ENCODE measurements at regions not wholly inside any gene's neighbourhood (a gene's known extent, or its start where the extent isn't known, plus 50 kb on each side); places are given as distances from the start of the nearest gene placed in this dataset.

DNA sequence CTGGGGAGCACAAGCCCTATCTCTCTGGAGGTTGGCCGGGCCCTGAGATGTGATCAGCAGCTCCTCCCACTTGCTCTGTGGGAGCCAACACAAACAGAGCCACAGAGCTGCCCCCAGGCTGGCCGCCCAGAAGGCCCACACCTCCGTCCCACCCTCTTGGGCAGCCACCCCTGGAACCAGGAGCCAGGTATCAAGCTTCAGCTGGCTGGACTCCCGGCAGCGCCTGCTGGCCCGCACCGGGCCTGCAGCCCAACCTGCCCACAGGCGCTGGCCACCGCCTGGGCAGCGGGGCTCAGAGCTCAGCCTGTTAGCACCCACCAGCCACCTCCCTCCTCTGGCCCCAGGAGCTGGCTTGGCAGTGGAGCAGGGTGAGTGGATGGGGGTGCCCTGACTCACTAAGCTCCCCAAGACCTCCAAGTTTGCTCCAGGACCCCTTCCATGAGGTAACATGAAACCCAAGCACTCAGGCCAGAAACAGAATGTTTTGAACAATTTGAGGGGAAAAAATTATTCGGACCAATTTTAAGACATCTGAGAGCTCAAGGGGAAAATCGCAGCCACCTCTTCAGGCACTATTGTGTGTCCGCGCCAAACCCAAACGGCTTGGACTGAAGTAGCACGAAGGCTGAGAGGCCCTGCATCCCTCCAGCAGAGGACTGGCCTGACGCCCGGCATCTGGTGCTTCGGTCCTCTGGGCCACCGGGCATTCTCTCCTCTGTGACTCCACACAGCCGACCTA is 450.8 kb downstream of the SOX6 start:
- TF ChIP-seq, protein P1, sequence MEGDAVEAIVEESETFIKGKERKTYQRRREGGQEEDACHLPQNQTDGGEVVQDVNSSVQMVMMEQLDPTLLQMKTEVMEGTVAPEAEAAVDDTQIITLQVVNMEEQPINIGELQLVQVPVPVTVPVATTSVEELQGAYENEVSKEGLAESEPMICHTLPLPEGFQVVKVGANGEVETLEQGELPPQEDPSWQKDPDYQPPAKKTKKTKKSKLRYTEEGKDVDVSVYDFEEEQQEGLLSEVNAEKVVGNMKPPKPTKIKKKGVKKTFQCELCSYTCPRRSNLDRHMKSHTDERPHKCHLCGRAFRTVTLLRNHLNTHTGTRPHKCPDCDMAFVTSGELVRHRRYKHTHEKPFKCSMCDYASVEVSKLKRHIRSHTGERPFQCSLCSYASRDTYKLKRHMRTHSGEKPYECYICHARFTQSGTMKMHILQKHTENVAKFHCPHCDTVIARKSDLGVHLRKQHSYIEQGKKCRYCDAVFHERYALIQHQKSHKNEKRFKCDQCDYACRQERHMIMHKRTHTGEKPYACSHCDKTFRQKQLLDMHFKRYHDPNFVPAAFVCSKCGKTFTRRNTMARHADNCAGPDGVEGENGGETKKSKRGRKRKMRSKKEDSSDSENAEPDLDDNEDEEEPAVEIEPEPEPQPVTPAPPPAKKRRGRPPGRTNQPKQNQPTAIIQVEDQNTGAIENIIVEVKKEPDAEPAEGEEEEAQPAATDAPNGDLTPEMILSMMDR (conservative IDR thresholded peaks at IDR 0.05; ENCODE audit: low read depth in 2 of 2), result no peak
- TF ChIP-seq EZH2 (IDR thresholded peaks at IDR 0.05; ENCODE audit: low read depth, unreplicated experiment) (no peak), EZH2phosphoT487 (IDR thresholded peaks at IDR 0.05; ENCODE audit: unreplicated experiment) (no peak), POLR2AphosphoS5 (IDR thresholded peaks at IDR 0.05; ENCODE audit: low read depth) (no peak), ZNF114 (CRISPR knock-in tag; IDR thresholded peaks at IDR 0.05) (no peak)
- TF ChIP-seq, protein P2, sequence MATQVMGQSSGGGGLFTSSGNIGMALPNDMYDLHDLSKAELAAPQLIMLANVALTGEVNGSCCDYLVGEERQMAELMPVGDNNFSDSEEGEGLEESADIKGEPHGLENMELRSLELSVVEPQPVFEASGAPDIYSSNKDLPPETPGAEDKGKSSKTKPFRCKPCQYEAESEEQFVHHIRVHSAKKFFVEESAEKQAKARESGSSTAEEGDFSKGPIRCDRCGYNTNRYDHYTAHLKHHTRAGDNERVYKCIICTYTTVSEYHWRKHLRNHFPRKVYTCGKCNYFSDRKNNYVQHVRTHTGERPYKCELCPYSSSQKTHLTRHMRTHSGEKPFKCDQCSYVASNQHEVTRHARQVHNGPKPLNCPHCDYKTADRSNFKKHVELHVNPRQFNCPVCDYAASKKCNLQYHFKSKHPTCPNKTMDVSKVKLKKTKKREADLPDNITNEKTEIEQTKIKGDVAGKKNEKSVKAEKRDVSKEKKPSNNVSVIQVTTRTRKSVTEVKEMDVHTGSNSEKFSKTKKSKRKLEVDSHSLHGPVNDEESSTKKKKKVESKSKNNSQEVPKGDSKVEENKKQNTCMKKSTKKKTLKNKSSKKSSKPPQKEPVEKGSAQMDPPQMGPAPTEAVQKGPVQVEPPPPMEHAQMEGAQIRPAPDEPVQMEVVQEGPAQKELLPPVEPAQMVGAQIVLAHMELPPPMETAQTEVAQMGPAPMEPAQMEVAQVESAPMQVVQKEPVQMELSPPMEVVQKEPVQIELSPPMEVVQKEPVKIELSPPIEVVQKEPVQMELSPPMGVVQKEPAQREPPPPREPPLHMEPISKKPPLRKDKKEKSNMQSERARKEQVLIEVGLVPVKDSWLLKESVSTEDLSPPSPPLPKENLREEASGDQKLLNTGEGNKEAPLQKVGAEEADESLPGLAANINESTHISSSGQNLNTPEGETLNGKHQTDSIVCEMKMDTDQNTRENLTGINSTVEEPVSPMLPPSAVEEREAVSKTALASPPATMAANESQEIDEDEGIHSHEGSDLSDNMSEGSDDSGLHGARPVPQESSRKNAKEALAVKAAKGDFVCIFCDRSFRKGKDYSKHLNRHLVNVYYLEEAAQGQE (IDR thresholded peaks at IDR 0.05; ENCODE audit: unreplicated experiment), result no peak
